K562 (cell line): ENCODE measurements at regions not wholly inside any gene's neighbourhood (a gene's known extent, or its start where the extent isn't known, plus 50 kb on each side); places are given as distances from the start of the nearest gene placed in this dataset.

Experiments
- BRD9 ChIP-seq: fragments of 450-650 bp; IDR thresholded peaks from 2 replicates; pipeline ENCODE4 v1.6.1; 2018; ENCODE audit warnings: low read depth; ENCODE audit not compliant: partially characterized antibody
- FOXA3 ChIP-seq, 2 experiments: fragments of 450-650 bp in 1 of 2; sonication (generic) in 1 of 2; formaldehyde crosslinking; IDR thresholded peaks in 1 of 2; conservative IDR thresholded peaks in 1 of 2; 2 replicates each; pipeline versions ENCODE4 v1.4.0 to v1.8.0; 2020 to 2022; ENCODE audit warnings: mild to moderate bottlenecking in 2 of 2, missing genetic modification reagents in 1 of 2
- FOXJ3 ChIP-seq: sonication (generic); formaldehyde crosslinking; IDR thresholded peaks from 2 replicates; pipeline ENCODE4 v1.4.0; 2020; ENCODE audit warnings: mild to moderate bottlenecking, missing genetic modification reagents
- HNRNPL ChIP-seq: fragments of 200-400 bp; formaldehyde crosslinking; IDR thresholded peaks from 2 replicates; pipeline ENCODE4 v1.6.1; 2017; ENCODE audit warnings: low read depth, mild to moderate bottlenecking, low read length
- KAT2B ChIP-seq: IDR thresholded peaks from one replicate; pipeline ENCODE4 v1.6.1; 2012; ENCODE audit warnings: low read depth, mild to moderate bottlenecking, control low read depth, inconsistent platforms, low read length, moderate library complexity
- RBM14 ChIP-seq: fragments of 200-400 bp; formaldehyde crosslinking; IDR thresholded peaks from 2 replicates; pipeline ENCODE4 v1.6.1; 2018; ENCODE audit warnings: low read depth, mild to moderate bottlenecking, low read length, moderate library complexity, borderline replicate concordance; ENCODE audit not compliant: insufficient read depth
- TF ChIP-seq, protein P1 (sequence below): sonication (generic); formaldehyde crosslinking; IDR thresholded peaks from 2 replicates; pipeline ENCODE4 v1.8.1; 2023; ENCODE audit warnings: missing genetic modification reagents, mild to moderate bottlenecking, borderline replicate concordance
- TF ChIP-seq, protein P2 (sequence below), 2 experiments: fragments of 200-800 bp in 1 of 2; sonication (Bioruptor generic) in 1 of 2; sonication (generic) in 1 of 2; formaldehyde crosslinking in 1 of 2; IDR thresholded peaks in 1 of 2; conservative IDR thresholded peaks in 1 of 2; 2 replicates each; pipeline versions ENCODE4 v1.5.0 to v1.6.1; 2016 to 2020; ENCODE audit warnings: missing compliant biosample characterization in 1 of 2, missing genetic modification characterization in 1 of 2, missing genetic modification reagents in 1 of 2

DNA sequence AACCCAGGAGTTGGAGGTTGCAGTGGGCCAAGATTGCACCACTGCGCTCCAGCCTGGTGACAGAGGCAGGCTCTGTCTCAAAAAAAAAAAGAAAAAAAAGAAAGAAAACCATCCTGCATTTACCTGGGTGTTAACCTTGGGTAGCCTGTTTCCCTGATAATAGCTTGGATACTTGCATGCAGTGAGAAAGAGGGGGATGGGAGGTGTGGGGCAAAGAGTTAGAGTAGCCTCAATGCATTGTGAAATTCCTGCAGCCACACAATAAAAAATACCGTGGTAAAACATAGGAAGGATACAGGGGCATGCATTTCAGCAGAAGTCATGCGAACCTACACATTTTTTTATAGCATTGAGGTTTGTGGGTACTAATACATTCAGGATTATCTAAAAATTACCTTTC lies 76.6 kb upstream of the ZNF516 start (continued):
- TF ChIP-seq, protein P1, sequence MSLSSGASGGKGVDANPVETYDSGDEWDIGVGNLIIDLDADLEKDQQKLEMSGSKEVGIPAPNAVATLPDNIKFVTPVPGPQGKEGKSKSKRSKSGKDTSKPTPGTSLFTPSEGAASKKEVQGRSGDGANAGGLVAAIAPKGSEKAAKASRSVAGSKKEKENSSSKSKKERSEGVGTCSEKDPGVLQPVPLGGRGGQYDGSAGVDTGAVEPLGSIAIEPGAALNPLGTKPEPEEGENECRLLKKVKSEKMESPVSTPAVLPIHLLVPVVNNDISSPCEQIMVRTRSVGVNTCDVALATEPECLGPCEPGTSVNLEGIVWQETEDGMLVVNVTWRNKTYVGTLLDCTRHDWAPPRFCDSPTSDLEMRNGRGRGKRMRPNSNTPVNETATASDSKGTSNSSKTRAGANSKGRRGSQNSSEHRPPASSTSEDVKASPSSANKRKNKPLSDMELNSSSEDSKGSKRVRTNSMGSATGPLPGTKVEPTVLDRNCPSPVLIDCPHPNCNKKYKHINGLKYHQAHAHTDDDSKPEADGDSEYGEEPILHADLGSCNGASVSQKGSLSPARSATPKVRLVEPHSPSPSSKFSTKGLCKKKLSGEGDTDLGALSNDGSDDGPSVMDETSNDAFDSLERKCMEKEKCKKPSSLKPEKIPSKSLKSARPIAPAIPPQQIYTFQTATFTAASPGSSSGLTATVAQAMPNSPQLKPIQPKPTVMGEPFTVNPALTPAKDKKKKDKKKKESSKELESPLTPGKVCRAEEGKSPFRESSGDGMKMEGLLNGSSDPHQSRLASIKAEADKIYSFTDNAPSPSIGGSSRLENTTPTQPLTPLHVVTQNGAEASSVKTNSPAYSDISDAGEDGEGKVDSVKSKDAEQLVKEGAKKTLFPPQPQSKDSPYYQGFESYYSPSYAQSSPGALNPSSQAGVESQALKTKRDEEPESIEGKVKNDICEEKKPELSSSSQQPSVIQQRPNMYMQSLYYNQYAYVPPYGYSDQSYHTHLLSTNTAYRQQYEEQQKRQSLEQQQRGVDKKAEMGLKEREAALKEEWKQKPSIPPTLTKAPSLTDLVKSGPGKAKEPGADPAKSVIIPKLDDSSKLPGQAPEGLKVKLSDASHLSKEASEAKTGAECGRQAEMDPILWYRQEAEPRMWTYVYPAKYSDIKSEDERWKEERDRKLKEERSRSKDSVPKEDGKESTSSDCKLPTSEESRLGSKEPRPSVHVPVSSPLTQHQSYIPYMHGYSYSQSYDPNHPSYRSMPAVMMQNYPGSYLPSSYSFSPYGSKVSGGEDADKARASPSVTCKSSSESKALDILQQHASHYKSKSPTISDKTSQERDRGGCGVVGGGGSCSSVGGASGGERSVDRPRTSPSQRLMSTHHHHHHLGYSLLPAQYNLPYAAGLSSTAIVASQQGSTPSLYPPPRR (CRISPR knock-in tag), result no peak
- TF ChIP-seq KAT2B (no peak), RBM14 (no peak), HNRNPL (no peak), FOXJ3 (CRISPR knock-in tag) (no peak), BRD9 (no peak), FOXA3 (CRISPR knock-in tag; conservative IDR thresholded peaks at IDR 0.05 in 1 of 2, IDR thresholded peaks at IDR 0.05 in 1 of 2) (no peak)
- TF ChIP-seq, protein P2, sequence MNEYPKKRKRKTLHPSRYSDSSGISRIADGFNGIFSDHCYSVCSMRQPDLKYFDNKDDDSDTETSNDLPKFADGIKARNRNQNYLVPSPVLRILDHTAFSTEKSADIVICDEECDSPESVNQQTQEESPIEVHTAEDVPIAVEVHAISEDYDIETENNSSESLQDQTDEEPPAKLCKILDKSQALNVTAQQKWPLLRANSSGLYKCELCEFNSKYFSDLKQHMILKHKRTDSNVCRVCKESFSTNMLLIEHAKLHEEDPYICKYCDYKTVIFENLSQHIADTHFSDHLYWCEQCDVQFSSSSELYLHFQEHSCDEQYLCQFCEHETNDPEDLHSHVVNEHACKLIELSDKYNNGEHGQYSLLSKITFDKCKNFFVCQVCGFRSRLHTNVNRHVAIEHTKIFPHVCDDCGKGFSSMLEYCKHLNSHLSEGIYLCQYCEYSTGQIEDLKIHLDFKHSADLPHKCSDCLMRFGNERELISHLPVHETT (CRISPR knock-in tag; conservative IDR thresholded peaks at IDR 0.05 in 1 of 2, IDR thresholded peaks at IDR 0.05 in 1 of 2), result no peak
